Neutrophil (primary cell): ENCODE measurements at regions not wholly inside any gene's neighbourhood (a gene's known extent, or its start where the extent isn't known, plus 50 kb on each side); places are given as distances from the start of the nearest gene placed in this dataset.

Source experiments
- H3K27ac ChIP-seq: fragments of 200-600 bp; sonication (generic); 2 replicates; pipeline ENCODE4 v1.5.1; 2016; ENCODE audit warnings: mild to moderate bottlenecking, moderate library complexity
- H3K27me3 ChIP-seq: fragments of 200-600 bp; sonication (generic); 2 replicates; pipeline ENCODE4 v1.6.0; 2016; ENCODE audit warnings: mild to moderate bottlenecking
- H3K36me3 ChIP-seq: fragments of 200-600 bp; sonication (generic); 2 replicates; pipeline ENCODE4 v1.5.1; 2017
- H3K4me1 ChIP-seq, 2 experiments: fragments of 200-600 bp in 1 of 2; sonication (generic) in 1 of 2; 1 replicate in 1 of 2; 2 replicates in 1 of 2; pipeline versions ENCODE4 v1.5.1 to v1.6.1; 2013 to 2016; ENCODE audit warnings: low read depth in 1 of 2, low read length in 1 of 2, mild to moderate bottlenecking in 1 of 2, moderate library complexity in 1 of 2; ENCODE audit not compliant: control insufficient read depth in 1 of 2, insufficient read depth in 1 of 2
- H3K4me3 ChIP-seq, 2 experiments: fragments of 200-600 bp in 1 of 2; sonication (generic) in 1 of 2; 1 replicate in 1 of 2; 2 replicates in 1 of 2; pipeline ENCODE4 v1.5.1; 2013 to 2016; ENCODE audit warnings: low read depth in 1 of 2, low read length in 1 of 2, mild to moderate bottlenecking in 1 of 2, moderate library complexity in 1 of 2
- H3K9me3 ChIP-seq: fragments of 200-600 bp; sonication (generic); 2 replicates; pipeline ENCODE4 v1.5.1; 2016
- TF ChIP-seq, protein P1 (sequence below): fragments of 200-600 bp; sonication (generic); IDR thresholded peaks from 2 replicates; pipeline ENCODE4 v1.5.1; 2016; ENCODE audit warnings: antibody characterized with exemption

DNA sequence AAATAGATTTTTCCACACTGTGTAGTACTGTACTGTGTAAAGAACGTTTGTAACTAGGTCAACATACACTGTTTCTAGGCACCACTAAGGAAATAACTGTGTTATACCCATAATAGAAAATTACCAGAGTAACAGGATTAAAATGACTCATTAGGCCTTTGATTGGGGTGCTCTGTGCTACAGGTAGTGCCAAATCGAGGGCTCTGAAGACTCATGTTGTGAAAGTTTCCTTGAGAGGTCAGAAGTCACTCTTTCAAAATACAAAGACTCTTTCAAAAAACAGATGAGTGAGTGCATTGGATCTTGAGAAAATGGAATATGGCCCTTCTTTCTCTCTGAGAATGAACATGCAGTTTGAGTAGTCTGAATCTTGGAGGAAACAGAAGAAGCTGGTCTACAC is 143.0 kb downstream of the MRPL39 start:
- H3K27ac ChIP-seq, result no peak overlapping the region
- TF ChIP-seq, protein P1, sequence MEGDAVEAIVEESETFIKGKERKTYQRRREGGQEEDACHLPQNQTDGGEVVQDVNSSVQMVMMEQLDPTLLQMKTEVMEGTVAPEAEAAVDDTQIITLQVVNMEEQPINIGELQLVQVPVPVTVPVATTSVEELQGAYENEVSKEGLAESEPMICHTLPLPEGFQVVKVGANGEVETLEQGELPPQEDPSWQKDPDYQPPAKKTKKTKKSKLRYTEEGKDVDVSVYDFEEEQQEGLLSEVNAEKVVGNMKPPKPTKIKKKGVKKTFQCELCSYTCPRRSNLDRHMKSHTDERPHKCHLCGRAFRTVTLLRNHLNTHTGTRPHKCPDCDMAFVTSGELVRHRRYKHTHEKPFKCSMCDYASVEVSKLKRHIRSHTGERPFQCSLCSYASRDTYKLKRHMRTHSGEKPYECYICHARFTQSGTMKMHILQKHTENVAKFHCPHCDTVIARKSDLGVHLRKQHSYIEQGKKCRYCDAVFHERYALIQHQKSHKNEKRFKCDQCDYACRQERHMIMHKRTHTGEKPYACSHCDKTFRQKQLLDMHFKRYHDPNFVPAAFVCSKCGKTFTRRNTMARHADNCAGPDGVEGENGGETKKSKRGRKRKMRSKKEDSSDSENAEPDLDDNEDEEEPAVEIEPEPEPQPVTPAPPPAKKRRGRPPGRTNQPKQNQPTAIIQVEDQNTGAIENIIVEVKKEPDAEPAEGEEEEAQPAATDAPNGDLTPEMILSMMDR, result no peak
- no peaks in the 10 kb centered on the region for H3K9me3 ChIP-seq
- H3K36me3 ChIP-seq, result no peaks in the 10 kb centered on the region
- H3K27me3 ChIP-seq, result no peaks in the 10 kb centered on the region
- H3K4me1 ChIP-seq, result no peaks in the 10 kb centered on the region
- no peak overlapping the region for H3K4me3 ChIP-seq

DNA sequence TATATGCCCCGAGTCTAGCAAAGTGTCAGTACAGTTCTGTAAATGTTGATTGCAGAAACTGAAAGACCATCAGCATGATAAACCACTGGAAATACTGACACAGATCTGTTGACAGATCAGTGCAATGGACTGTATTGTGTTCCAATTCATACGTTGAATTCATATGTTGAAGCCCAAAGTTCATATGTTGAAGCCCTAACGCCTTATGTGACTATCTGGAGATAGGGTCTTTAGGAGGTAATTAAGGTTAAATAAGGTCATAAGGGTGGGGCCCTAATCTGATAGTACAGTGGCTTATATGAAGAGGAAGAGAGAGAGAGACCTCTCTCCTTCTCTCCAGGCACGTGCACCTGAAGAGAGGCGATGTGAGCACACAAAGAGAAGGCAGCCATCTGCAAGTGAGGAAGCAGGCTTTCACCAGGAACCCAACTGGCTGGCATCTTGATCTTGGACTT is 144.7 kb downstream of the MRPL39 start:
- no peaks in the 10 kb centered on the region for H3K9me3 ChIP-seq
- no peak overlapping the region for H3K4me3 ChIP-seq
- no peaks in the 10 kb centered on the region for H3K27me3 ChIP-seq
- TF ChIP-seq, protein P1, result no peak
- no peaks in the 10 kb centered on the region for H3K36me3 ChIP-seq
- H3K4me1 ChIP-seq, result no peaks in the 10 kb centered on the region
- H3K27ac ChIP-seq, result no peak overlapping the region

DNA sequence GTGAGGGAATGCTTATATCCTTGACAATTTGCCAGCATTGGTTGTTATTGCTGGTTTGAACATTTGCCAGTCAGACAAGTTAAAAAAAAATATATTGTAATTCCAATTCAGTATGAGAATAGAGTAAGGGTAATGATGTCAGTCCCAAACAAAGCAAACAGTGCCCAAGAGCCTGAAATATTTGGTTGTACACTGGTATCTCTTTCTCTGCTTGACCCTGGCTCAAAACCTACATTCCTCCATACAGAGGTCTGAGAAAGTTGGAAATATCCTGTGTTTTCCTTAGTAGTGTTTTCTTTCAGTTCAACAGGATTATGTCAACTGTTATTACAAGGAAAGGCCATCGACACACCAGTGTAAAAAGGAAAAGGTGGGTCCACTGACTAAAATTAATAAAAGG is 145.6 kb downstream of the MRPL39 start:
- H3K9me3 ChIP-seq, result no peaks in the 10 kb centered on the region
- no peaks in the 10 kb centered on the region for H3K36me3 ChIP-seq
- no peaks in the 10 kb centered on the region for H3K4me1 ChIP-seq
- TF ChIP-seq, protein P1, result no peak
- no peaks in the 10 kb centered on the region for H3K27me3 ChIP-seq
- H3K4me3 ChIP-seq, result no peak overlapping the region
- no peak overlapping the region for H3K27ac ChIP-seq

DNA sequence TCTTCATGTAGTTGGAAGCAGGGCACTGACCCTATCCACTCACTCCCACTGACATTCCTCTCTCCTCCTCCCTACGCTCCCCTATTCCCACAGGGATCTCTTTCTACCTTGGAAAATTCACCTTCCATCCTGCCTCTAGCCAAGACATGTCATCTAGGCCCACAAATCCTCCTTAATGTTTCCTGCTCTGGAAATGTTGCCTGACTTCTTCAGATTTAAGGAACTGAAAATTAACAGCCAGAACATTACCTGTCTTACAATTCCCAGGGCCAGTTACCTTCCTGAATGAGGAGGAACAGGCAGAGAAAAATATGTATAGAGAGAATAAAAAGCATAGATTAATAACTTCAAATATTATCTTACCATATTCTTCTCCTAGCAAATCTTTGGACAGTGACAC is 147.3 kb downstream of the MRPL39 start:
- Histone ChIP-seq H3K4me3 (no peak overlapping the region), H3K36me3 (no peaks in the 10 kb centered on the region), H3K4me1 (no peaks in the 10 kb centered on the region), H3K27ac (no peak overlapping the region), H3K9me3 (no peaks in the 10 kb centered on the region), H3K27me3 (no peaks in the 10 kb centered on the region)
- TF ChIP-seq, protein P1, result no peak

DNA sequence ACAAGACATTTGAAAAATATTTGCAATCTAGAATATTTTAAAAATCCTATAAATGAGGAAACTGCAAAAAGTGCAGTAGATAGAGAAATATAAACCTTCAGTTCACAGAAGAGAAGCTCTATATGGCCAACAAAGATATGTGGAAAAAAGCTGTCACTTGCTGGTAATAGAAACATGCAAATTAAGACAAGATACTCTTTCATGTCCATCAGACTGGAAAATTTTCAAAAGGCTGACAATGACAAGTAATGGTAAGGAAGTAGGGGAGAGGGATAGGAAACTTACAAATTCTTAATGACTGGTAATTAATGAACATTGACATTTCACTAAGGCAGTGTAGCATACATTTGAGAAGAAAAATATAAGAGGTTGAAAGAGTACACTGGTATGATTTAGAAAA is 147.9 kb downstream of the MRPL39 start:
- H3K27me3 ChIP-seq, result no peaks in the 10 kb centered on the region
- H3K4me3 ChIP-seq, result no peak overlapping the region
- H3K27ac ChIP-seq, result no peak overlapping the region
- H3K36me3 ChIP-seq, result no peaks in the 10 kb centered on the region
- no peaks in the 10 kb centered on the region for H3K9me3 ChIP-seq
- H3K4me1 ChIP-seq, result no peaks in the 10 kb centered on the region
- TF ChIP-seq, protein P1, result no peak

DNA sequence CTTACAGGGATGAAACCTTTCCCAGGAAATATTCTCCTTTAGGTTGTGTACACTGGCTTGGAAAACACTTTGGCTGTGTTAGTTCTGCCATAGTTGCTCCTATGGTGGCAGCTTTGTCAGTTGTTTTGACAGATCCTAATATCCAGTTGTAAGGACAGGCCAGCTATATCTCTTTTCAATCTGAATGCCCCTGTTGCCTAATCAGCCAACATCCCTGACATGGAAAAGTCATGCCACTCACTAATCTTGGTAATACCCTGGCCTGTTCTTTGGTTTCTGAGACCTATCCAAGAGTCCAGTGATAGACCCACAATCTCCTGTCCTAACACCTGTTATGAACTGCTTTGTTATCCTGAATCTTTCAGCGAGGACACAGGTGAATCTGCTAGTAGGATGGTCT is 148.8 kb downstream of the MRPL39 start:
- Histone ChIP-seq H3K4me1 (no peaks in the 10 kb centered on the region), H3K27me3 (no peaks in the 10 kb centered on the region), H3K36me3 (no peaks in the 10 kb centered on the region), H3K9me3 (no peaks in the 10 kb centered on the region), H3K4me3 (no peak overlapping the region), H3K27ac (no peak overlapping the region)
- TF ChIP-seq, protein P1, result no peak
